ENCODE measurements at regions not wholly inside any gene's neighbourhood (a gene's known extent, or its start where the extent isn't known, plus 50 kb on each side); places are given as distances from the start of the nearest gene placed in this dataset.

DNA sequence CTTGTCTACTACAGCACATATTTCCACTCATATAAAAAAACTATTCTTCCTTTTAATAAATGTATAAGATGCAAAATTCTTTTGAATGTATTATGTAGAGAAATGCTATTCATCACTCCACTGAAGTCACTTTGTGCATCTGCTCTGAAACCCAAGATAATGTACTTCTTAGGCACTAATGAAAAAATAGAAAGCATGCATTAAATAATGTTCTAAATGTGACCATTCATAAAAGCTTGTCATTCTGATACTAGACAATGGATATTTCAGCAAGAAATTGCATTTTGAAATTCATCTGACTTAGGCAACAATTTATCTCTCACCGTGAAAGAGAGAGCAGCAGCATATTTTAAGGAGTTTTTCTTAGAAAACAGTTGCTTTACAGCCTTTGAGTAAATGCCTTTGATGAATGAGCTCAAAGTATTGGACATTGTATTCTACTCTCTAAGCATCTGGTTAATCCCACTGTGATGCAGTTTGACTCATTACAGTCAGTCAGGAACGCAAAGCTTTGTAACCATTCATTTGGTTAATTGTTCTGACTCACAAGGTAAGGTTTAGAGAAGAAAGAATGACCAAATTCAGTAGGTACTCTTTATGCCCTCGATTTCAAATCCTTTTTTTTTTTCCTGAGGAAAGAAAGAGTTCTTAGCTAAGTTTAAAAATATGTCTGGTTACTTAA, 2233.8 kb upstream of the C9orf72 start:
- Histone ChIP-seq H3K36me3 (ENCODE audit: control insufficient read depth, insufficient read depth, low read length) (no peaks in the 10 kb centered on the region), H3K4me3 (ENCODE audit: low read length) (no peak overlapping the region), H3K27ac (ENCODE audit: low read length) (no peak overlapping the region), H3K27me3 (ENCODE audit: control insufficient read depth, insufficient read depth, low read length) (no peaks in the 10 kb centered on the region), H3K9me3 (ENCODE audit: control insufficient read depth, insufficient read depth, low read length) (peaks cover 9% of the 10 kb centered on the region), H3K4me1 (ENCODE audit: control insufficient read depth, insufficient read depth, low read length) (no peaks in the 10 kb centered on the region)
- no peaks in the 10 kb centered on the region for H3K27me3 Mint-ChIP-seq (ENCODE audit: low read depth in 2 of 2)
- peaks cover 7 to 12% of the 10 kb centered on the region in 2 donors for H3K9me3 Mint-ChIP-seq
- H3K4me1 Mint-ChIP-seq: no peaks in the 10 kb centered on the region
- peaks cover 21% of the 10 kb centered on the region for H3K36me3 Mint-ChIP-seq
- DNase-seq: no peak
- TF ChIP-seq, protein P1, sequence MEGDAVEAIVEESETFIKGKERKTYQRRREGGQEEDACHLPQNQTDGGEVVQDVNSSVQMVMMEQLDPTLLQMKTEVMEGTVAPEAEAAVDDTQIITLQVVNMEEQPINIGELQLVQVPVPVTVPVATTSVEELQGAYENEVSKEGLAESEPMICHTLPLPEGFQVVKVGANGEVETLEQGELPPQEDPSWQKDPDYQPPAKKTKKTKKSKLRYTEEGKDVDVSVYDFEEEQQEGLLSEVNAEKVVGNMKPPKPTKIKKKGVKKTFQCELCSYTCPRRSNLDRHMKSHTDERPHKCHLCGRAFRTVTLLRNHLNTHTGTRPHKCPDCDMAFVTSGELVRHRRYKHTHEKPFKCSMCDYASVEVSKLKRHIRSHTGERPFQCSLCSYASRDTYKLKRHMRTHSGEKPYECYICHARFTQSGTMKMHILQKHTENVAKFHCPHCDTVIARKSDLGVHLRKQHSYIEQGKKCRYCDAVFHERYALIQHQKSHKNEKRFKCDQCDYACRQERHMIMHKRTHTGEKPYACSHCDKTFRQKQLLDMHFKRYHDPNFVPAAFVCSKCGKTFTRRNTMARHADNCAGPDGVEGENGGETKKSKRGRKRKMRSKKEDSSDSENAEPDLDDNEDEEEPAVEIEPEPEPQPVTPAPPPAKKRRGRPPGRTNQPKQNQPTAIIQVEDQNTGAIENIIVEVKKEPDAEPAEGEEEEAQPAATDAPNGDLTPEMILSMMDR (IDR thresholded peaks at IDR 0.05): no peak
- H3K27ac Mint-ChIP-seq: no peak overlapping the region
- intact Hi-C loops (cut with micrococcal nuclease): no loop called here
- H3K4me3 Mint-ChIP-seq: no peak overlapping the region
- 63% methylated on average over 3 of the region's 3 CpGs for WGBS (ENCODE audit: insufficient coverage)
- no peak for ATAC-seq

- DNase-seq (no peak), ATAC-seq (no peak)
- Histone ChIP-seq H3K4me3 (ENCODE audit: low read length) (no peak overlapping the region), H3K4me1 (ENCODE audit: control insufficient read depth, insufficient read depth, low read length) (no peaks in the 10 kb centered on the region), H3K27ac (ENCODE audit: low read length) (no peak overlapping the region), H3K27me3 (ENCODE audit: control insufficient read depth, insufficient read depth, low read length) (no peaks in the 10 kb centered on the region), H3K36me3 (ENCODE audit: control insufficient read depth, insufficient read depth, low read length) (no peaks in the 10 kb centered on the region), H3K9me3 (ENCODE audit: control insufficient read depth, insufficient read depth, low read length) (peaks cover 9% of the 10 kb centered on the region)
- Mint-ChIP-seq H3K27ac (no peak overlapping the region), H3K4me3 (no peak overlapping the region), H3K4me1 (no peaks in the 10 kb centered on the region), H3K9me3 (peaks cover 13 to 22% of the 10 kb centered on the region in 2 donors), H3K36me3 (peaks cover 27% of the 10 kb centered on the region), H3K27me3 (ENCODE audit: low read depth in 2 of 2) (no peaks in the 10 kb centered on the region)
- TF ChIP-seq, protein P1 (IDR thresholded peaks at IDR 0.05): no peak
- intact Hi-C loops (cut with micrococcal nuclease): no loop called here
- WGBS (ENCODE audit: insufficient coverage): 77% methylated on average over 6 of the region's 6 CpGs
Observed at GRCh38 chr9:29816954-29817703, 2243.8 kb upstream of the C9orf72 start.

- WGBS (ENCODE audit: insufficient coverage): 87% methylated on average over 2 of the region's 3 CpGs
- Histone ChIP-seq H3K9me3 (ENCODE audit: control insufficient read depth, insufficient read depth, low read length) (peaks cover 3% of the 10 kb centered on the region), H3K4me1 (ENCODE audit: control insufficient read depth, insufficient read depth, low read length) (no peaks in the 10 kb centered on the region), H3K27me3 (ENCODE audit: control insufficient read depth, insufficient read depth, low read length) (no peaks in the 10 kb centered on the region), H3K4me3 (ENCODE audit: low read length) (no peak overlapping the region), H3K27ac (ENCODE audit: low read length) (no peak overlapping the region), H3K36me3 (ENCODE audit: control insufficient read depth, insufficient read depth, low read length) (no peaks in the 10 kb centered on the region)
- intact Hi-C loops (cut with micrococcal nuclease): no loop called here
- H3K4me1 Mint-ChIP-seq: no peaks in the 10 kb centered on the region
- DNase-seq (no peak), ATAC-seq (no peak)
- peaks cover 15 to 19% of the 10 kb centered on the region in 2 donors for H3K9me3 Mint-ChIP-seq
- TF ChIP-seq, protein P1 (IDR thresholded peaks at IDR 0.05): no peak
- no peak overlapping the region for H3K4me3 Mint-ChIP-seq
- no peak overlapping the region for H3K27ac Mint-ChIP-seq
- peaks cover 27% of the 10 kb centered on the region for H3K36me3 Mint-ChIP-seq
- H3K27me3 Mint-ChIP-seq (ENCODE audit: low read depth in 2 of 2): no peaks in the 10 kb centered on the region
Observed at GRCh38 chr9:29822458-29822857, 2249.2 kb upstream of the C9orf72 start.
